Hepatocyte (in vitro differentiated cells): ENCODE measurements at regions not wholly inside any gene's neighbourhood (a gene's known extent, or its start where the extent isn't known, plus 50 kb on each side); places are given as distances from the start of the nearest gene placed in this dataset.

ENCODE experiments used
- DNase-seq: peaks from one replicate; pipeline ENCODE4 v3.0.0-alpha.2; 2016; ENCODE audit warnings: low spot score
- H2AFZ ChIP-seq: fragments of 200-600 bp; sonication (generic); 2 replicates; pipeline ENCODE4 v1.6.0; 2016; ENCODE audit warnings: antibody characterized with exemption, mild to moderate bottlenecking
- H3K27ac ChIP-seq: fragments of 200-600 bp; sonication (generic); 2 replicates; pipeline ENCODE4 v1.5.1; 2016; ENCODE audit warnings: mild to moderate bottlenecking
- H3K27me3 ChIP-seq: fragments of 200-600 bp; sonication (generic); 2 replicates; pipeline ENCODE4 v1.6.1; 2016
- H3K36me3 ChIP-seq: fragments of 200-600 bp; sonication (generic); replicated peaks from 2 replicates; pipeline ENCODE4 v1.5.1; 2016; ENCODE audit warnings: low read depth; ENCODE audit not compliant: insufficient read depth
- H3K4me1 ChIP-seq: fragments of 200-600 bp; sonication (generic); 2 replicates; pipeline ENCODE4 v1.5.1; 2016; ENCODE audit warnings: mild to moderate bottlenecking, moderate library complexity; ENCODE audit not compliant: insufficient read depth
- H3K4me2 ChIP-seq: fragments of 200-600 bp; sonication (generic); 2 replicates; pipeline ENCODE4 v1.6.0; 2016
- H3K4me3 ChIP-seq: fragments of 200-600 bp; sonication (generic); 2 replicates; pipeline ENCODE4 v1.5.1; 2016; ENCODE audit warnings: mild to moderate bottlenecking
- H3K79me2 ChIP-seq: fragments of 200-600 bp; sonication (generic); 2 replicates; pipeline ENCODE4 v1.6.0; 2017; ENCODE audit warnings: mild to moderate bottlenecking
- H3K9me2 ChIP-seq: fragments of 200-600 bp; sonication (generic); replicated peaks from 2 replicates; pipeline ENCODE4 v1.6.0; 2017; ENCODE audit warnings: mild to moderate bottlenecking; ENCODE audit not compliant: insufficient read depth
- H3K9me3 ChIP-seq: fragments of 200-600 bp; sonication (generic); 2 replicates; pipeline ENCODE4 v1.5.1; 2016; ENCODE audit warnings: low read depth, mild to moderate bottlenecking
- H4K20me1 ChIP-seq: fragments of 200-600 bp; sonication (generic); 2 replicates; pipeline ENCODE4 v1.6.0; 2016; ENCODE audit warnings: mild to moderate bottlenecking; ENCODE audit not compliant: insufficient read depth, poor library complexity, severe bottlenecking
- CTCF ChIP-seq: fragments of 200-600 bp; sonication (generic); IDR thresholded peaks from 2 replicates; pipeline ENCODE4 v1.5.1; 2016; ENCODE audit warnings: antibody characterized with exemption, mild to moderate bottlenecking; ENCODE audit not compliant: poor library complexity
- EZH2 ChIP-seq: fragments of 200-600 bp; sonication (generic); IDR thresholded peaks from 2 replicates; pipeline ENCODE4 v1.6.1; 2016; ENCODE audit warnings: antibody characterized with exemption, mild to moderate bottlenecking, borderline replicate concordance
- EZH2phosphoT487 ChIP-seq: fragments of 200-600 bp; sonication (generic); IDR thresholded peaks from one replicate; pipeline ENCODE4 v1.6.1; 2018; ENCODE audit warnings: antibody characterized with exemption, mild to moderate bottlenecking, low read depth, moderate library complexity; ENCODE audit not compliant: unreplicated experiment, severe bottlenecking
- WGBS: methylation state at CpG from one replicate; pipeline ENCODE4 v1.1.6; 2016; ENCODE audit warnings: low lambda C conversion rate; ENCODE audit errors: missing lambda C conversion rate; 5-methylcytosine and 5-hydroxymethylcytosine counted together

GRCh38 chr6:79396625-79397024 is 140.6 kb downstream of the LCA5 start:
- no peak for TF ChIP-seq CTCF
- Histone ChIP-seq H3K4me3 (no peak overlapping the region), H3K4me2 (no peak overlapping the region), H3K36me3 (no peaks in the 10 kb centered on the region), H3K9me3 (no peaks in the 10 kb centered on the region), H3K4me1 (peaks cover 8% of the 10 kb centered on the region), H2AFZ (no peak overlapping the region), H4K20me1 (no peaks in the 10 kb centered on the region), H3K27ac (no peak overlapping the region), H3K27me3 (no peaks in the 10 kb centered on the region), H3K9me2 (no peaks in the 10 kb centered on the region), H3K79me2 (no peaks in the 10 kb centered on the region)
- 96% methylated on average over 2 of the region's 2 CpGs for WGBS
- DNase-seq = no peak

GRCh38 chr6:79394690-79395089 is 142.5 kb downstream of the LCA5 start:
- no peaks in the 10 kb centered on the region for H3K9me2 ChIP-seq
- no peaks in the 10 kb centered on the region for H4K20me1 ChIP-seq
- no peaks in the 10 kb centered on the region for H3K4me1 ChIP-seq
- H2AFZ ChIP-seq = no peak overlapping the region
- DNase-seq = no peak
- H3K4me3 ChIP-seq = no peak overlapping the region
- H3K9me3 ChIP-seq = no peaks in the 10 kb centered on the region
- no peaks in the 10 kb centered on the region for H3K79me2 ChIP-seq
- TF ChIP-seq CTCF (no peak), EZH2 (no peak), EZH2phosphoT487 (no peak)
- WGBS = 95% methylated on average over 3 of the region's 3 CpGs
- H3K27me3 ChIP-seq = no peaks in the 10 kb centered on the region
- H3K36me3 ChIP-seq = no peaks in the 10 kb centered on the region
- H3K27ac ChIP-seq = no peak overlapping the region
- no peak overlapping the region for H3K4me2 ChIP-seq

GRCh38 chr6:79392094-79392493 is 145.1 kb downstream of the LCA5 start:
- Histone ChIP-seq H4K20me1 (no peaks in the 10 kb centered on the region), H3K27me3 (no peaks in the 10 kb centered on the region), H3K9me2 (no peaks in the 10 kb centered on the region), H3K4me2 (no peak overlapping the region), H2AFZ (no peak overlapping the region), H3K79me2 (no peaks in the 10 kb centered on the region), H3K4me3 (no peak overlapping the region), H3K4me1 (no peaks in the 10 kb centered on the region), H3K9me3 (no peaks in the 10 kb centered on the region), H3K36me3 (no peaks in the 10 kb centered on the region), H3K27ac (no peak overlapping the region)
- TF ChIP-seq CTCF (no peak), EZH2phosphoT487 (no peak), EZH2 (no peak)
- no peak for DNase-seq
- over 99% methylated on average over 3 of the region's 3 CpGs for WGBS

GRCh38 chr6:79391480-79391879 is 145.8 kb downstream of the LCA5 start:
- WGBS = 67% methylated on average over 1 of the region's 1 CpG
- Histone ChIP-seq H3K4me1 (no peaks in the 10 kb centered on the region), H3K4me2 (no peak overlapping the region), H3K4me3 (no peak overlapping the region), H3K27me3 (no peaks in the 10 kb centered on the region), H3K9me3 (no peaks in the 10 kb centered on the region), H4K20me1 (no peaks in the 10 kb centered on the region), H2AFZ (no peak overlapping the region), H3K79me2 (no peaks in the 10 kb centered on the region), H3K36me3 (no peaks in the 10 kb centered on the region), H3K9me2 (no peaks in the 10 kb centered on the region), H3K27ac (no peak overlapping the region)
- TF ChIP-seq EZH2 (no peak), EZH2phosphoT487 (no peak), CTCF (no peak)
- no peak for DNase-seq
